IPS DF 6.9 (cell line): ENCODE measurements at regions not wholly inside any gene's neighbourhood (a gene's known extent, or its start where the extent isn't known, plus 50 kb on each side); places are given as distances from the start of the nearest gene placed in this dataset.
"Not testable (repeated sequence)": the region's sequence is repeated elsewhere in the genome, so short reads cannot be mapped to it uniquely, and the experiment has no call there.

Experiments
- DNase-seq: peaks from one replicate; pipeline ENCODE4 v3.0.0-alpha.2; 2013; ENCODE audit warnings: low read depth, low spot score
- H3K27ac ChIP-seq: one replicate; pipeline ENCODE4 v1.5.1; 2013; ENCODE audit warnings: low read length, control low read depth
- H3K27me3 ChIP-seq: 2 replicates; pipeline ENCODE4 v1.6.1; 2013; ENCODE audit warnings: mild to moderate bottlenecking, low read length; ENCODE audit not compliant: control insufficient read depth, insufficient read depth
- H3K36me3 ChIP-seq: 2 replicates; pipeline ENCODE4 v1.6.1; 2013; ENCODE audit warnings: low read length; ENCODE audit not compliant: control insufficient read depth, insufficient read depth
- H3K4me1 ChIP-seq: 2 replicates; pipeline ENCODE4 v1.6.1; 2013; ENCODE audit warnings: low read length; ENCODE audit not compliant: control insufficient read depth, insufficient read depth
- H3K4me3 ChIP-seq: 2 replicates; pipeline ENCODE4 v1.5.1; 2013; ENCODE audit warnings: mild to moderate bottlenecking, low read length
- H3K9me3 ChIP-seq: 2 replicates; pipeline ENCODE4 v1.6.1; 2013; ENCODE audit warnings: low read length, inconsistent platforms; ENCODE audit not compliant: control insufficient read depth, insufficient read depth
- WGBS: extraction: QIAGEN DNeasy Blood & Tissue Kit; methylation state at CpG from one replicate; pipeline ENCODE4 v1.1.7; 2013; ENCODE audit warnings: mixed read lengths, missing lambda C conversion rate; ENCODE audit not compliant: insufficient read length, insufficient coverage; 5-methylcytosine and 5-hydroxymethylcytosine counted together

GRCh38 chr5:5881294-5881693 lies 458.8 kb downstream of the ICE1 start:
- Histone ChIP-seq H3K36me3 (no peaks in the 10 kb centered on the region), H3K4me1 (peaks cover under 1% of the 10 kb centered on the region; the same call in 1 of the 2 replicates), H3K27me3 (no peaks in the 10 kb centered on the region), H3K27ac (no peak overlapping the region), H3K4me3 (no peak overlapping the region), H3K9me3 (no peaks in the 10 kb centered on the region)
- peak; percentile 45 for DNase-seq
- WGBS: no CpG with 5 or more reads among the region's 5 CpGs

- no peak for DNase-seq
- Histone ChIP-seq H3K27ac (no peak overlapping the region), H3K9me3 (no peaks in the 10 kb centered on the region), H3K4me3 (no peak overlapping the region), H3K4me1 (no peaks in the 10 kb centered on the region), H3K36me3 (no peaks in the 10 kb centered on the region), H3K27me3 (no peaks in the 10 kb centered on the region)
- no CpG with 5 or more reads among the region's 9 CpGs for WGBS
These were observed 457.7 kb downstream of the ICE1 start for GRCh38 chr5:5880077-5880763.

GRCh38 chr5:5857396-5857795 lies 434.9 kb downstream of the ICE1 start:
- no CpG with 5 or more reads among the region's 4 CpGs for WGBS
- no peak overlapping the region for H3K27ac ChIP-seq
- no peaks in the 10 kb centered on the region for H3K27me3 ChIP-seq
- H3K9me3 ChIP-seq: no peaks in the 10 kb centered on the region
- H3K4me3 ChIP-seq: no peak overlapping the region
- no peaks in the 10 kb centered on the region for H3K36me3 ChIP-seq
- DNase-seq: no peak
- H3K4me1 ChIP-seq: no peaks in the 10 kb centered on the region

GRCh38 chr5:5854087-5854486 lies 431.6 kb downstream of the ICE1 start:
- no CpG with 5 or more reads among the region's 2 CpGs for WGBS
- H3K27me3 ChIP-seq: no peaks in the 10 kb centered on the region
- no peak overlapping the region for H3K27ac ChIP-seq
- no peaks in the 10 kb centered on the region for H3K9me3 ChIP-seq
- no peaks in the 10 kb centered on the region for H3K36me3 ChIP-seq
- DNase-seq: no peak
- no peak overlapping the region for H3K4me3 ChIP-seq
- no peaks in the 10 kb centered on the region for H3K4me1 ChIP-seq

GRCh38 chr5:5838493-5838892 lies 416.0 kb downstream of the ICE1 start:
- H3K9me3 ChIP-seq: no peaks in the 10 kb centered on the region
- DNase-seq: no peak
- no peaks in the 10 kb centered on the region for H3K27me3 ChIP-seq
- H3K36me3 ChIP-seq: no peaks in the 10 kb centered on the region
- H3K27ac ChIP-seq: no peak overlapping the region
- no peaks in the 10 kb centered on the region for H3K4me1 ChIP-seq
- 100% methylated on average over 1 of the region's 12 CpGs for WGBS
- no peak overlapping the region for H3K4me3 ChIP-seq

- WGBS: no CpG with 5 or more reads among the region's 6 CpGs
- not testable (repeated sequence) for H3K36me3 ChIP-seq, H3K9me3 ChIP-seq, DNase-seq, H3K27ac ChIP-seq, H3K4me3 ChIP-seq, H3K27me3 ChIP-seq, H3K4me1 ChIP-seq
These were observed 409.1 kb downstream of the ICE1 start for GRCh38 chr5:5831622-5832021.

- no peak for DNase-seq
- Histone ChIP-seq H3K9me3 (no peaks in the 10 kb centered on the region), H3K27ac (no peak overlapping the region), H3K27me3 (no peaks in the 10 kb centered on the region), H3K4me1 (peaks cover 1% of the 10 kb centered on the region; the same call in 1 of the 2 replicates), H3K4me3 (no peak overlapping the region), H3K36me3 (no peaks in the 10 kb centered on the region)
- no CpG with 5 or more reads among the region's 5 CpGs for WGBS
These were observed 406.1 kb downstream of the ICE1 start for GRCh38 chr5:5828619-5829018.

GRCh38 chr5:5826911-5827310 lies 404.4 kb downstream of the ICE1 start:
- Histone ChIP-seq H3K4me1 (peaks cover 1% of the 10 kb centered on the region; the same call in 1 of the 2 replicates), H3K9me3 (no peaks in the 10 kb centered on the region), H3K27me3 (no peaks in the 10 kb centered on the region), H3K36me3 (no peaks in the 10 kb centered on the region), H3K27ac (no peak overlapping the region), H3K4me3 (no peak overlapping the region)
- WGBS: no CpG with 5 or more reads among the region's 6 CpGs
- no peak for DNase-seq

GRCh38 chr5:5822729-5823257 lies 400.3 kb downstream of the ICE1 start:
- no peak for DNase-seq
- WGBS: no CpG with 5 or more reads among the region's 3 CpGs
- H3K4me1 ChIP-seq: no peaks in the 10 kb centered on the region
- H3K27me3 ChIP-seq: no peaks in the 10 kb centered on the region
- no peak overlapping the region for H3K27ac ChIP-seq
- no peaks in the 10 kb centered on the region for H3K36me3 ChIP-seq
- H3K9me3 ChIP-seq: no peaks in the 10 kb centered on the region
- H3K4me3 ChIP-seq: no peak overlapping the region

- Histone ChIP-seq H3K27me3 (no peaks in the 10 kb centered on the region), H3K27ac (no peak overlapping the region), H3K4me1 (no peaks in the 10 kb centered on the region), H3K36me3 (no peaks in the 10 kb centered on the region), H3K4me3 (no peak overlapping the region), H3K9me3 (no peaks in the 10 kb centered on the region)
- no peak for DNase-seq
These were observed 394.5 kb downstream of the ICE1 start for GRCh38 chr5:5816960-5817359.

GRCh38 chr5:5813441-5813840 lies 391.0 kb downstream of the ICE1 start:
- no peaks in the 10 kb centered on the region for H3K9me3 ChIP-seq
- H3K4me3 ChIP-seq: no peak overlapping the region
- no peak for DNase-seq
- H3K27me3 ChIP-seq: no peaks in the 10 kb centered on the region
- no peaks in the 10 kb centered on the region for H3K4me1 ChIP-seq
- WGBS: no CpG with 5 or more reads among the region's 5 CpGs
- no peak overlapping the region for H3K27ac ChIP-seq
- no peaks in the 10 kb centered on the region for H3K36me3 ChIP-seq
